ENCODE measurements at regions not wholly inside any gene's neighbourhood (a gene's known extent, or its start where the extent isn't known, plus 50 kb on each side); places are given as distances from the start of the nearest gene placed in this dataset.

DNA sequence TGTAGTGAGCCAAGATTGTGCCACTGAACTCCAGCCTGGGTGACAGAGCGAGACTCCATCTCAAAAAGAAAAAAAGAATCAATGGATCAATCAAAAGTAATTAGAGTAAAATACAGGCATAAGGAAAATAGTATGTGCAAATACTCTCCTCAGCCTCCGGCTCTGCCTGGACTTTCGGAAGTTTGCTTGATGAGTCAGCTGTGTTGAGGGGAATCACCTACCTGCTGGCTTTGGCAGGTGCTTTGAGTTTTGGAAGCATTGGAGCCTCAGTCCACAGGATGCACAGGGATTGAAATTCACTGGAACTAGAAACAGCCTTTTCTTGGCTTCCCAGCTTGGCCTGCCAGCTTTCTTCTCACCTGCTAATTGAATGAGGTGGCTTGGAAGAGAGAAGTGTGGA is 268.2 kb downstream of the PCNX1 start:
- ATAC-seq (peak; percentile 76), DNase-seq (no peak)
- H3K27me3 ChIP-seq = no peaks in the 10 kb centered on the region
- H3K27ac ChIP-seq = no peak overlapping the region
- H3K36me3 ChIP-seq = no peaks in the 10 kb centered on the region
- no peak overlapping the region for H3K4me3 ChIP-seq
- intact Hi-C loops (cut with DNase I) = no loop called here
- TF ChIP-seq CTCF (IDR thresholded peaks at IDR 0.05) = no peak
- no peaks in the 10 kb centered on the region for H3K4me1 ChIP-seq
- H3K9me3 ChIP-seq = no peaks in the 10 kb centered on the region

GRCh38 chr14:71179066-71179465 is 271.8 kb downstream of the PCNX1 start:
- H3K4me1 ChIP-seq = no peaks in the 10 kb centered on the region
- intact Hi-C loops (cut with DNase I) = no loop called here
- no peak for DNase-seq
- no peaks in the 10 kb centered on the region for H3K27me3 ChIP-seq
- H3K36me3 ChIP-seq = no peaks in the 10 kb centered on the region
- H3K27ac ChIP-seq = no peak overlapping the region
- no peak overlapping the region for H3K4me3 ChIP-seq
- no peak for ATAC-seq
- H3K9me3 ChIP-seq = no peaks in the 10 kb centered on the region
- no peak for TF ChIP-seq CTCF (IDR thresholded peaks at IDR 0.05)

DNA sequence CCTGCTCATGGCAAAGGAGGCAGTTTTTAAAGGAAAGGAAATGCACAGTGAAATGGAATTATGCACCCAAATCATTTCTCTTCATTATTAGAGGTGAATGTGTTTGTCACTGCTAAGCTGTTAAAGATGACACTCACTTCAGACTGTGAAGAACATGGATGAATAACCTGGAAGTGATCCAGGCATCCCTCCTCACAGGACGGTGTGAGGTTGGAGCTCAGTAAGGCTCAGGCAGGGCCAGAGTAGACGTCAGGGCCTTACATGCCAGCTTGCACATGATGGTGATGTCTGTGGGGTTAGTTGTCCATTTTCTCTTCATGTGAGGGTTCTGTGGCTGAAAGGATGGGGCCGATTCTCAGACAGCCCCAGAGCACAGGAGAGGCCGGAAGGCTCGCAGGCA is 273.1 kb downstream of the PCNX1 start:
- Histone ChIP-seq H3K27me3 (no peaks in the 10 kb centered on the region), H3K27ac (no peak overlapping the region), H3K4me1 (no peaks in the 10 kb centered on the region), H3K9me3 (no peaks in the 10 kb centered on the region), H3K4me3 (no peak overlapping the region), H3K36me3 (no peaks in the 10 kb centered on the region)
- DNase-seq = no peak
- ATAC-seq = no peak
- intact Hi-C loops (cut with DNase I) = no loop called here
- TF ChIP-seq CTCF (IDR thresholded peaks at IDR 0.05) = no peak

DNA sequence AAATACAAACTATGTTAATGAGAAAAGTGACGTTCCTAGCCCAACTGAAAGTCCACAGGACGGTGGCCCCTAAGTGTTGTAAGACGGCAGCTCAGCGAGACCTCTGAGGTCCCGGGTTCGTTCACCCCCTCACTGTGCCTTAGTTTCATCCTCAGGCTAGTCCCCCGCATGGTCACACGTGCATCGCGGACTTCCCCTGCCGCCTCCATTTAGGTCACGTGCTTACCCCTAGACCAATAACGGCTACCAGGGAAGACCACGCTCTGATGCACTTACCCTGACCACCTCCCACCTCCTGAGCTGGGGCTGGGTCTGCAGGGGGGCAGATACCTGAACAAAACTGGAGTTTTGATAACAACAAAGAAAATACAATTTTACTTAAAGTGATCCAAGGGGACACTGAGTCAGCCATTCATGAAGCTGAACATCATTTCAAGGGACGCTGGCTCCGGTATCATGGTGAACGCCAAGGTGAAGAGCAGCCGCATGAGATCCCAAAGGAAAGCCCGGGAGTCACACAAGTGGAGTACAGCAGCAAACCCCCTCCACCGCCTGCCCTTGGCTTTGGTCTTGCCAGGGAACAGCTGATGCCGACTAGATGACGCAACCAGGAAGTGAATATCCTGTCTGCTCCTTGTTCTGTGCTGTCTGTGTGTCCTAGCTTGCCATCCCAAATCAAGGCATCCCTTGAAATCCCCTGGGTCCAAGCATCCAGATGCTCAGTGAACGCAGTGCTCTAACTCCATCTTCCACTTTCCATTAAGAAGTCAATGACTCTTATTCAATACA is 274.1 kb downstream of the PCNX1 start:
- intact Hi-C loops (cut with DNase I) = no loop called here

GRCh38 chr14:71183876-71184689 is 276.8 kb downstream of the PCNX1 start:
- H3K9me3 ChIP-seq = no peaks in the 10 kb centered on the region
- no peak for ATAC-seq
- no peaks in the 10 kb centered on the region for H3K27me3 ChIP-seq
- H3K27ac ChIP-seq = no peak overlapping the region
- TF ChIP-seq CTCF (IDR thresholded peaks at IDR 0.05) = no peak
- H3K4me3 ChIP-seq = no peak overlapping the region
- intact Hi-C loops (cut with DNase I) = no loop called here
- no peak for DNase-seq
- H3K4me1 ChIP-seq = no peaks in the 10 kb centered on the region
- H3K36me3 ChIP-seq = no peaks in the 10 kb centered on the region

More for the DNA sequence above, 274.1 kb downstream of the PCNX1 start:
- no peak for ATAC-seq
- H3K36me3 ChIP-seq = no peaks in the 10 kb centered on the region
- H3K27ac ChIP-seq = no peak overlapping the region
- H3K9me3 ChIP-seq = no peaks in the 10 kb centered on the region
- H3K4me1 ChIP-seq = no peaks in the 10 kb centered on the region
- TF ChIP-seq CTCF (IDR thresholded peaks at IDR 0.05) = no peak
- no peak overlapping the region for H3K4me3 ChIP-seq
- DNase-seq = no peak
- no peaks in the 10 kb centered on the region for H3K27me3 ChIP-seq

All from upper lobe of right lung (tissue), 1 donor.